Activated T-helper 2 cell treated with anti-CD3 and anti-CD28 coated beads, Interferon-gamma antibody, Interleukin-2, Interleukin-4, amounts not matched to agents 10 μg/mL and 5 μg/mL and 100 μg/mL, durations not matched to agents 14 hours and 24 hours and 36 hours (primary cell): ENCODE measurements at regions not wholly inside any gene's neighbourhood (a gene's known extent, or its start where the extent isn't known, plus 50 kb on each side); places are given as distances from the start of the nearest gene placed in this dataset.

Experiments used
- DNase-seq: peaks from one replicate; pipeline ENCODE4 v3.0.0; 2021; ENCODE audit warnings: low spot score
- H3K27ac Mint-ChIP-seq: one replicate; pipeline ENCODE4 v1.8.0; 2021; ENCODE audit warnings: mixed read lengths
- H3K27me3 Mint-ChIP-seq: one replicate; pipeline ENCODE4 v1.8.0; 2021; ENCODE audit warnings: low read depth, mixed read lengths
- H3K36me3 Mint-ChIP-seq: one replicate; pipeline ENCODE4 v1.8.0; 2021; ENCODE audit warnings: low read depth, mixed read lengths
- H3K4me1 Mint-ChIP-seq: one replicate; pipeline ENCODE4 v1.8.0; 2021; ENCODE audit warnings: low read depth, mixed read lengths
- H3K4me3 Mint-ChIP-seq: one replicate; pipeline ENCODE4 v1.8.0; 2021; ENCODE audit warnings: low read depth, mild to moderate bottlenecking, moderate library complexity, mixed read lengths
- H3K9me3 Mint-ChIP-seq: one replicate; pipeline ENCODE4 v1.8.0; 2021; ENCODE audit warnings: mixed read lengths
- intact Hi-C: fragments of 100-400 bp; cut with micrococcal nuclease; formaldehyde crosslinking; loops from one replicate; pipeline ENCODE4 v1.15.1; 2023

DNA sequence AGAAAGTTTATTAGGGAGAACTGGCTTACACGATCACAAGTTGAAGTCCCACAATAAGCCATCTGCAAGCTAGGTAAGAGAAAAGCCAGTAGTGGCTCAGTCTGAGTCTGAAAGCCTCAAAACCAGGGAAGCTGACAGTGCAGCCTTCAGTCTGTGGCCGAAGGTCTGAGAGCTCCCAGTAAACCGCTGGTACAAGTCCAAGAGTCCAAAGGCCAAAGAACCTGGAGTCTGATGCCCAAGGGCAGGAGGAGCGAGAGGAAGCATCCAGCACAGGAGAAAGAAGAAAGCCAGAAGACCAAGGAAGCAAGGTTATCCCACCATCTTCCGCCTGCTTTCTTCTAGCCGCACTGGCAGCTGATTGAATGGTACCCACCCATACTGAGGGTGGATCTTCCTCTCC is 97.3 kb upstream of the FBN2 start:
- no peaks in the 10 kb centered on the region for H3K36me3 Mint-ChIP-seq
- H3K4me3 Mint-ChIP-seq, result no peak overlapping the region
- intact Hi-C loops, result no loop called here
- H3K27me3 Mint-ChIP-seq, result no peaks in the 10 kb centered on the region
- H3K27ac Mint-ChIP-seq, result no peak overlapping the region
- no peaks in the 10 kb centered on the region for H3K4me1 Mint-ChIP-seq
- DNase-seq, result no peak
- no peaks in the 10 kb centered on the region for H3K9me3 Mint-ChIP-seq

DNA sequence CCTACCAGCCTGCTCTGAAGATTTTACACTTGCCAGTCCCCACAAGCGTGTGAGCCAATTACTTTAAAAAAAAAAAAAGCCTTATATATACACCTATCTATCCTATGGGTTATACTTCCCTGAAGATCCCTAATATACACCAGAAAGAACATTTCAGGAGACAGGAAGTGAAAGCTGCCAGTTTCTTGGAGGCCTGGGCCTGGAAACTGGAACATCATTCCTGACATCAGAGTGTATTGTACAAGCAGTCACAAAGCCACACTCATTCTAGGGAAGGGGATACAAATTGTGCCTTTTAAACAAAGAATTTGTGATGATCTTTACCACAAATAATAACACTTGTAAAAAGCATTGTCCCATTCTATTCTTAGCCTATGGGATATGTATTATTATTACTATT is 98.3 kb upstream of the FBN2 start:
- H3K36me3 Mint-ChIP-seq, result no peaks in the 10 kb centered on the region
- no peaks in the 10 kb centered on the region for H3K27me3 Mint-ChIP-seq
- no peaks in the 10 kb centered on the region for H3K9me3 Mint-ChIP-seq
- no peak overlapping the region for H3K4me3 Mint-ChIP-seq
- H3K4me1 Mint-ChIP-seq, result no peaks in the 10 kb centered on the region
- intact Hi-C loops, result no loop called here
- H3K27ac Mint-ChIP-seq, result no peak overlapping the region
- DNase-seq, result no peak

DNA sequence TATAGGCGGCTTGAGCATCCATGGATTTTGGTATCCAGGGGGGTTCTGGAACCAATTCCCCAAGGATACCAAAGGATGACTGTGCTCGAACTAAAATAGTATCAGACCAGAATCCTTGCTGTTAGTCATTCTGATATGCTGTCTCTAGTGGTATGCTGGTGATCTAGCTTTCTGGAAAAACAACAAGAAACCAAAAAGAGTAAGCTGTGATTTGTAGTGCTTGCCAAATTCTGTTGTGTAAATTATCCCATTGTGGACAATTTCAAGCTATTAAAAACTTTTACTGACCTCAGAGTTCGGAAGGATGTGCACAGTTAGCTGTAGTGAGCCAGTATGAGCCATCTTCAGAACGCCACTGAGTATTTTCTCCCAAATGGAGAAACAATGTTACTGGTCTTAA is 99.0 kb upstream of the FBN2 start:
- Mint-ChIP-seq H3K4me3 (no peak overlapping the region), H3K27me3 (no peaks in the 10 kb centered on the region), H3K9me3 (no peaks in the 10 kb centered on the region), H3K36me3 (no peaks in the 10 kb centered on the region), H3K27ac (no peak overlapping the region), H3K4me1 (no peaks in the 10 kb centered on the region)
- intact Hi-C loops, result no loop called here
- DNase-seq, result no peak

DNA sequence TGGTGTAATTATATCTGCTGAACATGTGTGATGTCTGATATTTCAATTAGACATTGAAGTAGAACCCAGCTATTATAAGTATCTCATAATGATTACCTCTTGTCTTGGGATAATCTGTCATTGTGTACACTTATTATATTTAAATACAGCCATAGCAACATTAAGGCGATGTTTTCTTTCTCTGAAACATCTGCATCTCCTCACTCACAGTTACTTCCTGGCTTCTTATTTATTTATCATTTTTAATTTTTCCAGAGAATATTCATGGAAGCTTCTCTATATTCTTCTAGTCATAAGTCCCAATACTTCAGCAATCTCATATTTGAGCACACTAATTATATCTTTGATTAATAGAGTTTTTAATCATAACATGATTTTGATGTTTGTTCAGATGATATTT is 103.8 kb upstream of the FBN2 start:
- no peak for DNase-seq
- intact Hi-C loops, result no loop called here
- Mint-ChIP-seq H3K9me3 (no peaks in the 10 kb centered on the region), H3K4me1 (no peaks in the 10 kb centered on the region), H3K27me3 (no peaks in the 10 kb centered on the region), H3K36me3 (no peaks in the 10 kb centered on the region), H3K4me3 (no peak overlapping the region), H3K27ac (no peak overlapping the region)

DNA sequence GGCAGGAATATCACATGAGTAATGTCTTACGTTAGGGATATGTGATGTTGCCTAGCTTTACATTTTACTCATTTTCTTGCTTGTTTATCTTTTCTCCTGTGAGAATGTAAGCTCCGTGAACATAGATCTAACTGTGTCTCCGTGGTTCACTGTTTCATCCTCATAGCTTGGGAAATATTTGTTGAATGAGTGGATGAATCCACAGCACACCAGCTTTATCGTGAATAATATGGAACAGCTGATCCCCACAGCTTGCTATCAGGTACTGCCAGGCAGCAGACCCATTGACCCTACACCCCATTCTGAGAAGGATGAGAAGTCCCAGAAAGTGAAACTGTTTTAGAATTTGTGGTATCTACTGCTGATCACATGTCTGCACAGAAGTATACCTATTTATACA is 106.8 kb upstream of the FBN2 start:
- no peaks in the 10 kb centered on the region for H3K36me3 Mint-ChIP-seq
- H3K4me1 Mint-ChIP-seq, result no peaks in the 10 kb centered on the region
- no peaks in the 10 kb centered on the region for H3K9me3 Mint-ChIP-seq
- no peak overlapping the region for H3K27ac Mint-ChIP-seq
- intact Hi-C loops, result no loop called here
- no peak for DNase-seq
- no peak overlapping the region for H3K4me3 Mint-ChIP-seq
- H3K27me3 Mint-ChIP-seq, result no peaks in the 10 kb centered on the region

DNA sequence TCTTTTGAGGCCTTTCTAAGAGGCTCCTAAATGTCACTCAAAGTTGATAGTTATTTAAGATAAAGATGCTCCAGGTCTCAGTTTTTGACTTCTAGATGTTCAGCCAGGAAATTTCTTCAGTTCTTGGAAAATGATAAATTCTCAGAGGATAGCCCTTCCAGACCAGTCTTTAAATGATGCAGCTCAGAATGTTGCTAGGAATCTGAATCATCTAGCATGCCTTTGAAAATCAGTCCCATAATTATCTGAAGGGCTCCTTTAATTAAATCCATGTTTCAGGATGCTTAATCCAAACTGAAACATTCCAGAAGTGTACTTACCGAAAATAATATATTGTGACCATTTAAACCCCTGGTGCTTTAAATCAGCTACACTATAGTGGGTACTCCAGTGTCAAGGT is 107.5 kb upstream of the FBN2 start:
- Mint-ChIP-seq H3K9me3 (no peaks in the 10 kb centered on the region), H3K4me3 (no peak overlapping the region), H3K36me3 (no peaks in the 10 kb centered on the region), H3K27me3 (no peaks in the 10 kb centered on the region), H3K4me1 (no peaks in the 10 kb centered on the region), H3K27ac (no peak overlapping the region)
- intact Hi-C loops, result no loop called here
- DNase-seq, result no peak

DNA sequence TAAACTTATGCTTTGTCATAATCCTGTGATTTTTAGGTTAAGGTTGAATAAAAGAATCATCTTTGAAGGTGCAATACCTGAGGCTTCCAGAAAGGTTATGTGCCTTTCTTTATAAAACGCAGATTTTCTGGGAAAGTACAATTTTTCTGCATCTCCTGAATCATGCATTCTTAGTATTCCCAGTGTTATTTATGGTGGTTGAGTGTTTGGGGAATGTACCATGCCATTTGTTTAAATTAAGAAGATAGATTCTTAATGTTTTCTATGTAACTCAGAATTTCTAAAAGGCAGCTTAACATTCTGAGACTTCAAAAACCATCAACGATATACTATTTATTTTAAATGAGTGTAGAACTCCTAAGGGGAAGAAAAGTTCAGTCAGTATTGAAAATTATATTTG is 108.1 kb upstream of the FBN2 start:
- DNase-seq, result no peak
- Mint-ChIP-seq H3K4me1 (no peaks in the 10 kb centered on the region), H3K4me3 (no peak overlapping the region), H3K27ac (no peak overlapping the region), H3K9me3 (no peaks in the 10 kb centered on the region), H3K36me3 (no peaks in the 10 kb centered on the region), H3K27me3 (no peaks in the 10 kb centered on the region)
- intact Hi-C loops, result no loop called here

DNA sequence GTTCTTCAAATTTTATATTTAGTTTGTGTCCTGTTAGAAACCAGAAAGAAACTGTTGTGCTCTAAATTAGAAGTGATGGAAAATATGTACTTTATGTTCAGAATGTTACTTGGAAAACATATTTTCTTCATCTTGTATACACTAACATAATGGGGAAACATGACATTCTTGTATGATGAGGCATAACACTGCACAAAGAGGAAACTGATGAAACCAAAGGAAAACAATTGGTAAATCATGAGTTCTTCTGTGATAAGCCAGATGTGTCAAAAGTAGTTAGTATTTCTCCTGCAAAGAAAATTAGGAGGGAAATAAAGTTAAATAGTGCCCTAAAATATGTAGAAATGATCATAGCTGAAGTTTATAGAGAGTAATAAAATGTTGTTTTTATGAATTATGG is 111.1 kb upstream of the FBN2 start:
- no peaks in the 10 kb centered on the region for H3K36me3 Mint-ChIP-seq
- H3K9me3 Mint-ChIP-seq, result no peaks in the 10 kb centered on the region
- no peak overlapping the region for H3K27ac Mint-ChIP-seq
- no peak for DNase-seq
- no peaks in the 10 kb centered on the region for H3K27me3 Mint-ChIP-seq
- intact Hi-C loops, result no loop called here
- no peaks in the 10 kb centered on the region for H3K4me1 Mint-ChIP-seq
- no peak overlapping the region for H3K4me3 Mint-ChIP-seq

DNA sequence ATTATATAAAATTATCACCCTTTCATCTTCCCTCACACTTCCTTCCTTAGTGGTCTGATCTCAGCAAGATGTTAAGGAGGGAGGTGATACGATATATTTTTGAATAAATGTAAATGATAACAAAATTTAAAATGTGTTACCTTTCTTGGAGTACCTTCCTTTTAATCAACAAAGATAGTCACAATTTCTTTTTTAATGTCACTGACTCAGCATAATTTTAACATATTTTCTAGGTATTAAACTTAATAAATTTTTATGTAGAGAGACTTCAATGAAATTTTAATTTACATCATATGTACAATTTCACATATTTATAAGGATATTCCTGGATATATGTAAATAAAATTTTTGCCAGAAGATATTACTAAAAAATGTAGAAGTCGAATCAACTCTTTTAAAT is 125.0 kb upstream of the FBN2 start:
- no peaks in the 10 kb centered on the region for H3K9me3 Mint-ChIP-seq
- DNase-seq, result no peak
- H3K27ac Mint-ChIP-seq, result no peak overlapping the region
- no peak overlapping the region for H3K4me3 Mint-ChIP-seq
- intact Hi-C loops, result no loop called here
- no peaks in the 10 kb centered on the region for H3K27me3 Mint-ChIP-seq
- H3K36me3 Mint-ChIP-seq, result no peaks in the 10 kb centered on the region
- no peaks in the 10 kb centered on the region for H3K4me1 Mint-ChIP-seq

DNA sequence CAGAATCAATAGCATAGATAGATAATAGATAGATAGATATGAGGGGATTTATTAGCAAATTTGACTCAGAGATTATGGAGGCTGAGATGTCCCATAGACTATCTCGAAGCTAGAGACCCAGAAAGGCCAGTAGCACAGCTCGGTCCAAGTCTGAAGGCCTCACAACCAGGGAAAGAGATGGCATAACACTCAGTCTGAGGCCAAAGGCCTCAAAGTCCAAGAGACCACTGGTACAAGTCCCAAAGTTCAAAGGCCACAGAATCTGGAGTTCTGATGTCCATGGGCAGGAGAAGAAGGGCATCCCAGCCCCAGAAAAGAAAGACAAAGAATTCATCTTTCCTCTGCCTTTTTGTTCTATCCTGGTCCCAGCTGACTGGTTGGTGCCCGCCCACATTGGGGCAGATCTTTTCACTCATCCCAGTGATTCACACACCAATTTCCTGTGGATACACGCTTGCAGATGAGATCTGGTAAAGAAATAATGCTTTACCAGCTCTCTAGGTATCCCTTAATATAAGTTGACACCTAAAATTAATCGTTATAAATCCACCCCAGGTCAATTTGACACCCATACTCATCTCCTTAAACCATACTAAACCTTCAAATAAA is 127.8 kb upstream of the FBN2 start:
- intact Hi-C loops, result no loop called here
- H3K4me1 Mint-ChIP-seq, result no peaks in the 10 kb centered on the region
- no peak for DNase-seq
- no peaks in the 10 kb centered on the region for H3K27me3 Mint-ChIP-seq
- no peak overlapping the region for H3K4me3 Mint-ChIP-seq
- H3K27ac Mint-ChIP-seq, result no peak overlapping the region
- H3K9me3 Mint-ChIP-seq, result no peaks in the 10 kb centered on the region
- H3K36me3 Mint-ChIP-seq, result no peaks in the 10 kb centered on the region

DNA sequence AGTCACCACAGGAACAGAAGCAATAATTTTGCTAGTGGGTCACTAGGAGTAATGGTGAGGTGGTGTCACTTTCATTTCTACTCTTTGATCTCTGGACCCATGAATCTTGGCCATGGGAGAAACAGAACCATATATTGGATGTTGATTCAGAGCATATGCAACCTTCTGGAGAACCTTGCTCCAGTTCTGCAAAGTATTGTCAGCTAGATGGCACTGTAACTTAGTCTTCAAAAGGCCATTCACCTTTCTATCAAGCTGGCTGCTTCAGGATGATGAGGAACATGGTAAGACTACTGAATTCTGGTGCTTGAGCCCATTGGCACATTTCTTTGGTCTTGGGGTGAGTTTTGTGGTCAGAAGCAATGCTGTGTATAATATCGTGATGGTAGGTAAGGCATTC is 129.1 kb upstream of the FBN2 start:
- no peak overlapping the region for H3K27ac Mint-ChIP-seq
- DNase-seq, result no peak
- intact Hi-C loops, result no loop called here
- H3K36me3 Mint-ChIP-seq, result no peaks in the 10 kb centered on the region
- no peaks in the 10 kb centered on the region for H3K27me3 Mint-ChIP-seq
- H3K4me1 Mint-ChIP-seq, result no peaks in the 10 kb centered on the region
- H3K9me3 Mint-ChIP-seq, result no peaks in the 10 kb centered on the region
- H3K4me3 Mint-ChIP-seq, result no peak overlapping the region

DNA sequence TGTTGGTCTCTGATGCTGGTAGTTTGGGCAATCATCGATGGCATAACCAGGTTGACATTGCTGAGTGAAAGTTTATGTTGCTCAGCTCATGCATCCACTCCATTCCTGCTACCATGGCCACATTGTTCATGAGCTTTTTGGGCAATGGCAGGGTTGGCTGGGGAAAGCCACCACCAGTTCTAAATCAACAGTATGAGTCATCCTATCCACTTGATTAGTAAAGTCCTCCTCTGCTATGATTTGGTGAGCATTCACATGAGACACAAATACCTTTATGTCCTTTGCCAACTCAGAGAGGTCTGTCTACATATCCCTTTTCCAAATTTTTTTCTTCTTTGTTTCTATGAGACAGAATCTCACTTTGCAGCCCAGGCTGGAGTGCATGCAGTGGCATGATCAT is 129.7 kb upstream of the FBN2 start:
- H3K27me3 Mint-ChIP-seq, result no peaks in the 10 kb centered on the region
- DNase-seq, result no peak
- H3K27ac Mint-ChIP-seq, result no peak overlapping the region
- no peaks in the 10 kb centered on the region for H3K36me3 Mint-ChIP-seq
- no peaks in the 10 kb centered on the region for H3K9me3 Mint-ChIP-seq
- H3K4me1 Mint-ChIP-seq, result no peaks in the 10 kb centered on the region
- no peak overlapping the region for H3K4me3 Mint-ChIP-seq
- intact Hi-C loops, result no loop called here

DNA sequence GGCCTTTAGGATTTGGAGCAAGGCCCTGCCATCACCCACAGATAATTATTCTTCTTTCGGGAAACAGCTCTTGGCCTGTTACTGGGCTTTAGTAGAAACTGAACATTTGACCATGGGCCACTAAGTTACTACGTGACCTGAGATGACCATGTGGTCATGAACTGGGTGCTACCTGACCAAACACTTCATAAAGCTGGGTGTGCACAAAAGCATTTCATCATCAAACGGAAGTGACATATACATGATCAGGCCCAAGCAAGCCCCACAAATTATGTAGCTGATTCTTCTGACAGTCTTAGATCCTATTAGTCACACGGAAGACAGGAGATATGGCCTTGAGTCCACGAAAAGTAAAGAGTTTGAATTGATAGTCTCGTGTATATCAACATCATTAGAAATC is 130.9 kb upstream of the FBN2 start:
- H3K4me3 Mint-ChIP-seq, result no peak overlapping the region
- H3K4me1 Mint-ChIP-seq, result no peaks in the 10 kb centered on the region
- no peaks in the 10 kb centered on the region for H3K27me3 Mint-ChIP-seq
- no peak for DNase-seq
- H3K9me3 Mint-ChIP-seq, result no peaks in the 10 kb centered on the region
- no peak overlapping the region for H3K27ac Mint-ChIP-seq
- no peaks in the 10 kb centered on the region for H3K36me3 Mint-ChIP-seq
- intact Hi-C loops, result no loop called here

DNA sequence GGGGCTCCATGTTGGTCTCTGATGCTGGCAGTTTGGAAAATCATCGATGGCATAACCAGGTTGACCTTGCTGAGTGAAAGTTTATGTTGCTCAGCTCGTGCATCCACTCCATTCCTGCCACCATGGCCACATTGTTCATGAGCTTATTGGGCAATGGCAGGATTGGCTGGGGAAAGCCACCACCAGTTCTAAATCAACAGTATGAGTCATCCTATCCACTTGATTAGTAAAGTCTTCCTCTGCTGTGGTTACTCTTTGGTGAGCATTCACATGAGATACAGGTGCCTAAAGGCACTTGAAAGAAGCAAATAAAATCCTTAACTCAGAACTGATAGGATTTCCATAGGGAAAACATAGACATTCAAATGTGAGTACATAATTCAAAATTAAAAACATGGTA is 131.8 kb upstream of the FBN2 start:
- Mint-ChIP-seq H3K27ac (no peak overlapping the region), H3K9me3 (no peaks in the 10 kb centered on the region), H3K36me3 (no peaks in the 10 kb centered on the region), H3K4me1 (no peaks in the 10 kb centered on the region), H3K4me3 (no peak overlapping the region), H3K27me3 (no peaks in the 10 kb centered on the region)
- intact Hi-C loops, result loop anchor here (10.0 kb wide), 1 partner anchor 1105 kb away; no protein-coding TSS in a partner anchor
- no peak for DNase-seq
